ENCODE measurements at regions not wholly inside any gene's neighbourhood (a gene's known extent, or its start where the extent isn't known, plus 50 kb on each side); places are given as distances from the start of the nearest gene placed in this dataset.
"Not testable (repeated sequence)": the region's sequence is repeated elsewhere in the genome, so short reads cannot be mapped to it uniquely, and the experiment has no call there.

DNA sequence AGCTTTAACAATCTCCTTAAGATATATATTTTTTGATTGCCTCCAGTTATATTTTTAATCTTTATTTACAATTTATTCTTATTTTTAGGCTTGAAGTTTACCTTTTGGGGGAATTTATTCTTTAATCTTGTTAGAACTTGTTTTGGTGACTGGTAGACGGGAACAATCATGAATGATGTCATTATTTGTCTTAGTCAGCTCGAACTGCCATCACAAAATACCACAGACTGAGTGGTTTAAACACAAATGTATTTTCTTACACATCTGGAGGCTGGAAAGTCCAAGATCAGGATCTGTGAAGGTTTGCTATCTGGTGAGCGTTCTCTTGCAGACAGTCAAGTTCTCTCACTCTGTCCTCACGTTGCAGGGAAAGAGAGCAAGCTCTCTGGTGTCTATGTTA lies 639.5 kb upstream of the SEMA6D start:
- TF ChIP-seq, protein P1, sequence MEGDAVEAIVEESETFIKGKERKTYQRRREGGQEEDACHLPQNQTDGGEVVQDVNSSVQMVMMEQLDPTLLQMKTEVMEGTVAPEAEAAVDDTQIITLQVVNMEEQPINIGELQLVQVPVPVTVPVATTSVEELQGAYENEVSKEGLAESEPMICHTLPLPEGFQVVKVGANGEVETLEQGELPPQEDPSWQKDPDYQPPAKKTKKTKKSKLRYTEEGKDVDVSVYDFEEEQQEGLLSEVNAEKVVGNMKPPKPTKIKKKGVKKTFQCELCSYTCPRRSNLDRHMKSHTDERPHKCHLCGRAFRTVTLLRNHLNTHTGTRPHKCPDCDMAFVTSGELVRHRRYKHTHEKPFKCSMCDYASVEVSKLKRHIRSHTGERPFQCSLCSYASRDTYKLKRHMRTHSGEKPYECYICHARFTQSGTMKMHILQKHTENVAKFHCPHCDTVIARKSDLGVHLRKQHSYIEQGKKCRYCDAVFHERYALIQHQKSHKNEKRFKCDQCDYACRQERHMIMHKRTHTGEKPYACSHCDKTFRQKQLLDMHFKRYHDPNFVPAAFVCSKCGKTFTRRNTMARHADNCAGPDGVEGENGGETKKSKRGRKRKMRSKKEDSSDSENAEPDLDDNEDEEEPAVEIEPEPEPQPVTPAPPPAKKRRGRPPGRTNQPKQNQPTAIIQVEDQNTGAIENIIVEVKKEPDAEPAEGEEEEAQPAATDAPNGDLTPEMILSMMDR (IDR thresholded peaks at IDR 0.05): not testable (repeated sequence)
- not testable (repeated sequence) for TF ChIP-seq POLR2A (IDR thresholded peaks at IDR 0.05)

All from lower leg skin (tissue), 3 donors.